ENCODE measurements at regions not wholly inside any gene's neighbourhood (a gene's known extent, or its start where the extent isn't known, plus 50 kb on each side); places are given as distances from the start of the nearest gene placed in this dataset.

GRCh38 chr3:168342946-168343850 lies 247.5 kb upstream of the GOLIM4 start:
- no peak for DNase-seq

GRCh38 chr3:168341956-168342936 lies 246.5 kb upstream of the GOLIM4 start:
- DNase-seq = no peak

GRCh38 chr3:168341192-168341815 lies 245.6 kb upstream of the GOLIM4 start:
- DNase-seq = no peak

- DNase-seq = no peak
Observed at GRCh38 chr3:168338161-168338560, 242.4 kb upstream of the GOLIM4 start.

- DNase-seq = no peak
Observed at GRCh38 chr3:168336276-168336675, 240.6 kb upstream of the GOLIM4 start.

- no peak for DNase-seq
Observed at GRCh38 chr3:168333410-168333935, 237.7 kb upstream of the GOLIM4 start.

- no peak for DNase-seq
Observed at GRCh38 chr3:168331756-168332155, 236.0 kb upstream of the GOLIM4 start.

GRCh38 chr3:168330983-168331382 lies 235.3 kb upstream of the GOLIM4 start:
- DNase-seq = no peak

- DNase-seq = no peak
Observed at GRCh38 chr3:168327856-168328255, 232.1 kb upstream of the GOLIM4 start.

- no peak for DNase-seq
Observed at GRCh38 chr3:168325684-168326083, 230.0 kb upstream of the GOLIM4 start.

- no peak for DNase-seq
Observed at GRCh38 chr3:168322941-168323340, 227.2 kb upstream of the GOLIM4 start.

- DNase-seq = no peak
Observed at GRCh38 chr3:168314166-168314565, 218.4 kb upstream of the GOLIM4 start.

GRCh38 chr3:168312984-168313383 lies 217.3 kb upstream of the GOLIM4 start:
- no peak for DNase-seq

- no peak for DNase-seq
Observed at GRCh38 chr3:168307893-168308292, 212.2 kb upstream of the GOLIM4 start.

GRCh38 chr3:168295027-168295426 lies 199.3 kb upstream of the GOLIM4 start:
- DNase-seq = no peak

GRCh38 chr3:168292296-168292695 lies 196.6 kb upstream of the GOLIM4 start:
- no peak for DNase-seq

GRCh38 chr3:168289471-168290008 lies 193.8 kb upstream of the GOLIM4 start:
- no peak for DNase-seq

- DNase-seq = no peak
Observed at GRCh38 chr3:168288511-168289401, 193.0 kb upstream of the GOLIM4 start.

- DNase-seq = no peak
Observed at GRCh38 chr3:168285506-168285905, 189.8 kb upstream of the GOLIM4 start.

- no peak for DNase-seq
Observed at GRCh38 chr3:168284728-168285127, 189.0 kb upstream of the GOLIM4 start.

- DNase-seq = no peak
Observed at GRCh38 chr3:168275662-168276061, 179.9 kb upstream of the GOLIM4 start.

- no peak for DNase-seq
Observed at GRCh38 chr3:168273917-168274316, 178.2 kb upstream of the GOLIM4 start.

All from NCI-H1417 treated with DMSO at 0.1 percent for 48 hours (cell line).